ENCODE measurements at regions not wholly inside any gene's neighbourhood (a gene's known extent, or its start where the extent isn't known, plus 50 kb on each side); places are given as distances from the start of the nearest gene placed in this dataset.

DNA sequence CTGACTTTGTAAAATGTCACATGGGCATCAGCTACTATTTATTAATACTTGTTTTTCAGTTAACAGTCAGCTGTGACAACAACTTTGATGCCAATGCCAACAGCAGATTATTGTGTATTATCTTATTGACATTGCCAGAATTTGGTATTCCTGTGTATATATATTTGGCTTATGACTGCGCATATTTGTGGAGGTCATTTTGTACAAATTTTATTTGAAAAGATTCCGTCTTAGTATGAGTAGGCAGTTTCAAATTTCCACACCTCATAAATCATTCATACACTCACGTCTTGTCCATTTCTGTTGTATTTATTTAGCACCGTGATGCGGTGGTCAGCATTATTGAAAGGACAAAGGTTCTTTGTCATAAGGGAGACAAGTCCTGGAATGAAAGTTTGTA, 558.2 kb upstream of the NDST4 start:
- TF ChIP-seq, protein P1, sequence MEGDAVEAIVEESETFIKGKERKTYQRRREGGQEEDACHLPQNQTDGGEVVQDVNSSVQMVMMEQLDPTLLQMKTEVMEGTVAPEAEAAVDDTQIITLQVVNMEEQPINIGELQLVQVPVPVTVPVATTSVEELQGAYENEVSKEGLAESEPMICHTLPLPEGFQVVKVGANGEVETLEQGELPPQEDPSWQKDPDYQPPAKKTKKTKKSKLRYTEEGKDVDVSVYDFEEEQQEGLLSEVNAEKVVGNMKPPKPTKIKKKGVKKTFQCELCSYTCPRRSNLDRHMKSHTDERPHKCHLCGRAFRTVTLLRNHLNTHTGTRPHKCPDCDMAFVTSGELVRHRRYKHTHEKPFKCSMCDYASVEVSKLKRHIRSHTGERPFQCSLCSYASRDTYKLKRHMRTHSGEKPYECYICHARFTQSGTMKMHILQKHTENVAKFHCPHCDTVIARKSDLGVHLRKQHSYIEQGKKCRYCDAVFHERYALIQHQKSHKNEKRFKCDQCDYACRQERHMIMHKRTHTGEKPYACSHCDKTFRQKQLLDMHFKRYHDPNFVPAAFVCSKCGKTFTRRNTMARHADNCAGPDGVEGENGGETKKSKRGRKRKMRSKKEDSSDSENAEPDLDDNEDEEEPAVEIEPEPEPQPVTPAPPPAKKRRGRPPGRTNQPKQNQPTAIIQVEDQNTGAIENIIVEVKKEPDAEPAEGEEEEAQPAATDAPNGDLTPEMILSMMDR (IDR thresholded peaks at IDR 0.05): no peak
- TF ChIP-seq POLR2A (IDR thresholded peaks at IDR 0.05): no peak
